HEK293 (cell line): ENCODE measurements at regions not wholly inside any gene's neighbourhood (a gene's known extent, or its start where the extent isn't known, plus 50 kb on each side); places are given as distances from the start of the nearest gene placed in this dataset.
"Not testable (repeated sequence)": the region's sequence is repeated elsewhere in the genome, so short reads cannot be mapped to it uniquely, and the experiment has no call there.

Experiments used
- CTCF ChIA-PET: fragments of 350-600 bp; formaldehyde crosslinking; extraction: SDS; loops from one replicate; lab custom pipeline; 2021; ENCODE audit warnings: antibody characterized with exemption; lab: Yijun Ruan, JAX
- POLR2A ChIA-PET: fragments of 300-600 bp; formaldehyde crosslinking; extraction: SDS; loops from one replicate; lab custom pipeline; 2020; ENCODE audit warnings: antibody characterized with exemption, inconsistent platforms; lab: Yijun Ruan, JAX
- H3K27ac ChIP-seq: fragments of 200-500 bp; sonication (Bioruptor generic); 2 replicates; pipeline ENCODE4 v1.5.1; 2014; ENCODE audit warnings: low read depth, low read length, control low read depth, inconsistent platforms; ENCODE audit errors: extremely low read depth
- H3K36me3 ChIP-seq, 2 experiments: fragments of 200-500 bp in 1 of 2; sonication (Bioruptor generic) in 1 of 2; 1 replicate in 1 of 2; 2 replicates in 1 of 2; pipeline ENCODE4 v1.5.1; 2014 to 2017; ENCODE audit warnings: inconsistent platforms in 2 of 2, low read length in 2 of 2; ENCODE audit not compliant: control insufficient read depth in 2 of 2, insufficient read depth in 1 of 2
- H3K4me1 ChIP-seq: fragments of 200-500 bp; sonication (Bioruptor generic); 2 replicates; pipeline ENCODE4 v1.5.1; 2014; ENCODE audit warnings: mild to moderate bottlenecking, low read length, inconsistent platforms; ENCODE audit not compliant: control insufficient read depth, insufficient read depth
- H3K4me3 ChIP-seq: 2 replicates; pipeline ENCODE4 v1.5.1; 2011; ENCODE audit warnings: low read depth, mild to moderate bottlenecking, control low read depth, low read length, moderate library complexity
- H3K9me3 ChIP-seq: fragments of 200-500 bp; sonication (Bioruptor generic); 2 replicates; pipeline ENCODE4 v1.5.1; 2014; ENCODE audit warnings: low read depth, low read length, inconsistent platforms; ENCODE audit not compliant: control insufficient read depth, insufficient read depth
- HOXA7 ChIP-seq: sonication (generic); formaldehyde crosslinking; IDR thresholded peaks from 2 replicates; pipeline ENCODE4 v1.8.1; 2022; ENCODE audit warnings: missing genetic modification reagents, borderline replicate concordance
- MEIS1 ChIP-seq: sonication (generic); formaldehyde crosslinking; IDR thresholded peaks from 2 replicates; pipeline ENCODE4 v1.8.1; 2022; ENCODE audit warnings: missing genetic modification reagents, mild to moderate bottlenecking, borderline replicate concordance
- TSHZ1 ChIP-seq: fragments of 450-650 bp; formaldehyde crosslinking; IDR thresholded peaks from 2 replicates; pipeline ENCODE4 v1.5.1; 2016; ENCODE audit warnings: missing biosample characterization, missing genetic modification characterization, borderline replicate concordance
- ZBTB21 ChIP-seq: fragments of 450-650 bp; formaldehyde crosslinking; IDR thresholded peaks from 2 replicates; pipeline ENCODE4 v1.5.1; 2017; ENCODE audit warnings: missing biosample characterization, missing genetic modification characterization
- ZNF16 ChIP-seq: fragments of 450-650 bp; formaldehyde crosslinking; IDR thresholded peaks from 2 replicates; pipeline ENCODE4 v1.5.1; 2016; ENCODE audit warnings: low read depth, missing biosample characterization, missing genetic modification characterization
- ZNF184 ChIP-seq: fragments of 450-650 bp; IDR thresholded peaks from 2 replicates; pipeline ENCODE4 v1.5.1; 2018; ENCODE audit warnings: missing biosample characterization, mild to moderate bottlenecking, missing genetic modification characterization
- ZNF2 ChIP-seq: fragments of 450-650 bp; formaldehyde crosslinking; IDR thresholded peaks from 2 replicates; pipeline ENCODE4 v1.5.1; 2016; ENCODE audit warnings: missing biosample characterization, missing genetic modification characterization
- ZNF202 ChIP-seq: fragments of 450-650 bp; formaldehyde crosslinking; IDR thresholded peaks from 2 replicates; pipeline ENCODE4 v1.5.1; 2016; ENCODE audit warnings: missing biosample characterization, missing genetic modification characterization, borderline replicate concordance
- ZNF266 ChIP-seq: fragments of 450-650 bp; formaldehyde crosslinking; IDR thresholded peaks from 2 replicates; pipeline ENCODE4 v1.5.1; 2016; ENCODE audit warnings: missing biosample characterization, missing genetic modification characterization, low read depth
- ZNF311 ChIP-seq: fragments of 450-650 bp; formaldehyde crosslinking; IDR thresholded peaks from 2 replicates; pipeline ENCODE4 v1.5.1; 2017; ENCODE audit warnings: missing biosample characterization, missing genetic modification characterization, borderline replicate concordance
- ZNF366 ChIP-seq: fragments of 450-650 bp; formaldehyde crosslinking; conservative IDR thresholded peaks from 2 replicates; pipeline ENCODE4 v1.5.1; 2016; ENCODE audit warnings: missing biosample characterization, missing genetic modification characterization
- ZNF394 ChIP-seq: fragments of 450-650 bp; formaldehyde crosslinking; IDR thresholded peaks from 2 replicates; pipeline ENCODE4 v1.5.1; 2016; ENCODE audit warnings: missing biosample characterization, missing genetic modification characterization, mild to moderate bottlenecking, moderate library complexity, borderline replicate concordance
- ZNF530 ChIP-seq: fragments of 450-650 bp; formaldehyde crosslinking; IDR thresholded peaks from 2 replicates; pipeline ENCODE4 v1.5.1; 2016; ENCODE audit warnings: low read depth, missing biosample characterization, missing genetic modification characterization
- ZNF549 ChIP-seq: fragments of 450-650 bp; IDR thresholded peaks from 2 replicates; pipeline ENCODE4 v1.5.1; 2018; ENCODE audit warnings: missing biosample characterization, missing genetic modification characterization, mild to moderate bottlenecking, inconsistent platforms, moderate library complexity
- ZNF555 ChIP-seq: fragments of 450-650 bp; formaldehyde crosslinking; conservative IDR thresholded peaks from 2 replicates; pipeline ENCODE4 v1.5.1; 2017; ENCODE audit warnings: missing biosample characterization, mild to moderate bottlenecking, missing genetic modification characterization, inconsistent platforms
- ZNF585B ChIP-seq: fragments of 450-650 bp; formaldehyde crosslinking; IDR thresholded peaks from 2 replicates; pipeline ENCODE4 v1.5.1; 2016; ENCODE audit warnings: missing biosample characterization, missing genetic modification characterization
- ZNF645 ChIP-seq: fragments of 450-650 bp; formaldehyde crosslinking; IDR thresholded peaks from 2 replicates; pipeline ENCODE4; 2016; ENCODE audit warnings: missing biosample characterization, missing genetic modification characterization
- ZNF660 ChIP-seq: fragments of 450-650 bp; IDR thresholded peaks from 2 replicates; pipeline ENCODE4 v1.5.1; 2018; ENCODE audit warnings: missing biosample characterization, mild to moderate bottlenecking, missing genetic modification characterization
- ZNF777 ChIP-seq: fragments of 450-650 bp; formaldehyde crosslinking; IDR thresholded peaks from 2 replicates; pipeline ENCODE4 v1.5.1; 2017; ENCODE audit warnings: missing biosample characterization, missing genetic modification characterization, borderline replicate concordance

GRCh38 chr4:138338840-138339239, 96.7 kb upstream of the SLC7A11 start:
- POLR2A ChIA-PET, result no interaction called here

GRCh38 chr4:138338222-138338621, 96.1 kb upstream of the SLC7A11 start:
- H3K9me3 ChIP-seq, H3K27ac ChIP-seq, H3K4me1 ChIP-seq, H3K36me3 ChIP-seq, POLR2A ChIA-PET, CTCF ChIA-PET, H3K4me3 ChIP-seq: not testable (repeated sequence)

More at GRCh38 chr4:138338840-138339239, 96.7 kb upstream of the SLC7A11 start:
- Histone ChIP-seq H3K4me3 (no peak overlapping the region), H3K9me3 (no peaks in the 10 kb centered on the region), H3K36me3 (no peaks in the 10 kb centered on the region), H3K27ac (no peak overlapping the region), H3K4me1 (no peaks in the 10 kb centered on the region)
- no peak for TF ChIP-seq ZNF530 (tag by site-specific recombination)
- no peak for TF ChIP-seq ZNF645 (tag by site-specific recombination)
- TF ChIP-seq ZNF585B (tag by site-specific recombination), result no peak
- TF ChIP-seq ZNF555, result no peak
- TF ChIP-seq ZNF202 (tag by site-specific recombination), result no peak
- TF ChIP-seq ZBTB21 (tag by site-specific recombination), result no peak
- no peak for TF ChIP-seq ZNF660 (tag by site-specific recombination)
- no peak for TF ChIP-seq ZNF394 (tag by site-specific recombination)
- no peak for TF ChIP-seq ZNF311
- no peak for TF ChIP-seq ZNF2 (tag by site-specific recombination)
- no peak for TF ChIP-seq ZNF366
- no peak for TF ChIP-seq ZNF549
- TF ChIP-seq HOXA7 (CRISPR knock-in tag), result no peak
- no peak for TF ChIP-seq ZNF777 (tag by site-specific recombination)
- TF ChIP-seq TSHZ1 (tag by site-specific recombination), result no peak
- no peak for TF ChIP-seq ZNF16 (tag by site-specific recombination)
- TF ChIP-seq ZNF184 (tag by site-specific recombination), result no peak
- TF ChIP-seq MEIS1, result no peak
- TF ChIP-seq ZNF266 (tag by site-specific recombination), result no peak
- CTCF ChIA-PET, result no interaction called here
